Adrenal gland (tissue), 5 donors: ENCODE measurements at regions not wholly inside any gene's neighbourhood (a gene's known extent, or its start where the extent isn't known, plus 50 kb on each side); places are given as distances from the start of the nearest gene placed in this dataset.

Experiments
- CTCF ChIP-seq, 6 experiments: fragments of 450-650 bp in 4 of 6; fragments of 200-600 bp in 2 of 6; sonication (generic) in 1 of 6; IDR thresholded peaks; 1 replicate in 5 of 6; 2 replicates in 1 of 6; pipeline versions ENCODE4 v1.5.1 to v1.8.0; 2016 to 2021; ENCODE audit warnings: antibody characterized with exemption in 6 of 6, mild to moderate bottlenecking in 2 of 6, moderate library complexity in 1 of 6
- POLR2A ChIP-seq, 2 donors: fragments of 450-650 bp; IDR thresholded peaks; one replicate each; pipeline ENCODE4 v1.6.1; 2017; ENCODE audit warnings: antibody characterized with exemption in 2 of 2, mild to moderate bottlenecking in 2 of 2, moderate library complexity in 1 of 2
- donor health status: DM: no; HTN: no; CAD: no.

- TF ChIP-seq CTCF (IDR thresholded peaks at IDR 0.05) (peak in 2 of 6 experiments; percentile 10 to 21), POLR2A (IDR thresholded peaks at IDR 0.05) (no peak)
These were observed 228.0 kb upstream of the ADAMTSL1 start for GRCh38 chr9:18245911-18246310.
